ENCODE measurements at regions not wholly inside any gene's neighbourhood (a gene's known extent, or its start where the extent isn't known, plus 50 kb on each side); places are given as distances from the start of the nearest gene placed in this dataset.

GRCh38 chr4:123217664-123218063 is 178.9 kb upstream of the SPRY1 start:
- peaks cover 12% of the 10 kb centered on the region for H3K4me1 ChIP-seq
- no peaks in the 10 kb centered on the region for H3K9me3 ChIP-seq (replicated peaks)
- H3K27ac ChIP-seq (replicated peaks): no peak overlapping the region
- H3K27me3 ChIP-seq (ENCODE audit: low read depth): no peaks in the 10 kb centered on the region
- TF ChIP-seq CTCF (IDR thresholded peaks at IDR 0.05; ENCODE audit: borderline replicate concordance): no peak
- no peak for DNase-seq
- intact Hi-C loops (cut with micrococcal nuclease): no loop called here
- H3K36me3 ChIP-seq: no peaks in the 10 kb centered on the region
- H3K4me3 ChIP-seq: no peak overlapping the region

GRCh38 chr4:123218981-123219380 is 177.6 kb upstream of the SPRY1 start:
- no peak overlapping the region for H3K27ac ChIP-seq (replicated peaks)
- intact Hi-C loops (cut with micrococcal nuclease): no loop called here
- peaks cover 12% of the 10 kb centered on the region for H3K4me1 ChIP-seq
- H3K27me3 ChIP-seq (ENCODE audit: low read depth): no peaks in the 10 kb centered on the region
- H3K9me3 ChIP-seq (replicated peaks): no peaks in the 10 kb centered on the region
- H3K4me3 ChIP-seq: no peak overlapping the region
- H3K36me3 ChIP-seq: no peaks in the 10 kb centered on the region
- TF ChIP-seq CTCF (IDR thresholded peaks at IDR 0.05; ENCODE audit: borderline replicate concordance): no peak
- no peak for DNase-seq

GRCh38 chr4:123229286-123229685 is 167.3 kb upstream of the SPRY1 start:
- no peak overlapping the region for H3K4me3 ChIP-seq
- TF ChIP-seq CTCF (IDR thresholded peaks at IDR 0.05; ENCODE audit: borderline replicate concordance): no peak
- no peaks in the 10 kb centered on the region for H3K4me1 ChIP-seq
- peaks cover 10% of the 10 kb centered on the region for H3K9me3 ChIP-seq (replicated peaks)
- H3K36me3 ChIP-seq: no peaks in the 10 kb centered on the region
- H3K27ac ChIP-seq (replicated peaks): no peak overlapping the region
- DNase-seq: no peak
- no peaks in the 10 kb centered on the region for H3K27me3 ChIP-seq (ENCODE audit: low read depth)
- intact Hi-C loops (cut with micrococcal nuclease): no loop called here

- no peak for TF ChIP-seq CTCF (IDR thresholded peaks at IDR 0.05; ENCODE audit: borderline replicate concordance)
- intact Hi-C loops (cut with micrococcal nuclease): no loop called here
- Histone ChIP-seq H3K4me1 (peaks cover 2% of the 10 kb centered on the region), H3K36me3 (no peaks in the 10 kb centered on the region), H3K27ac (replicated peaks) (no peak overlapping the region), H3K9me3 (replicated peaks) (peaks cover 8% of the 10 kb centered on the region), H3K27me3 (ENCODE audit: low read depth) (no peaks in the 10 kb centered on the region), H3K4me3 (no peak overlapping the region)
- DNase-seq: no peak
Observed at GRCh38 chr4:123230061-123230460, 166.5 kb upstream of the SPRY1 start.

- peaks cover 12% of the 10 kb centered on the region for H3K4me1 ChIP-seq
- DNase-seq: no peak
- H3K27me3 ChIP-seq (ENCODE audit: low read depth): no peaks in the 10 kb centered on the region
- intact Hi-C loops (cut with micrococcal nuclease): no loop called here
- H3K9me3 ChIP-seq (replicated peaks): peaks cover 6% of the 10 kb centered on the region
- no peaks in the 10 kb centered on the region for H3K36me3 ChIP-seq
- H3K27ac ChIP-seq (replicated peaks): no peak overlapping the region
- H3K4me3 ChIP-seq: no peak overlapping the region
- no peak for TF ChIP-seq CTCF (IDR thresholded peaks at IDR 0.05; ENCODE audit: borderline replicate concordance)
Observed at GRCh38 chr4:123232439-123232838, 164.2 kb upstream of the SPRY1 start.

Measured in left ventricle myocardium inferior (tissue), 1 donor.